Ovary (tissue), 3 donors: ENCODE measurements at regions not wholly inside any gene's neighbourhood (a gene's known extent, or its start where the extent isn't known, plus 50 kb on each side); places are given as distances from the start of the nearest gene placed in this dataset.

Source experiments
- CTCF ChIP-seq, 3 donors: fragments of 450-650 bp in 2 of 3; fragments of 200-600 bp in 1 of 3; IDR thresholded peaks; one replicate each; pipeline versions ENCODE4 v1.5.1 to v1.8.0; 2016 to 2022; ENCODE audit warnings: antibody characterized with exemption in 3 of 3, mild to moderate bottlenecking in 1 of 3
- EP300 ChIP-seq: sonication (generic); formaldehyde crosslinking; IDR thresholded peaks from one replicate; pipeline ENCODE4 v1.6.1; 2017; ENCODE audit warnings: antibody characterized with exemption
- POLR2A ChIP-seq: fragments of 450-650 bp; IDR thresholded peaks from one replicate; pipeline ENCODE4 v1.6.1; 2017; ENCODE audit warnings: antibody characterized with exemption, mild to moderate bottlenecking, moderate library complexity
- donor health status: DM: no; HTN: no; CAD: no.

GRCh38 chr7:119703895-119704294 is 569.1 kb upstream of the KCND2 start:
- no peak for TF ChIP-seq CTCF (IDR thresholded peaks at IDR 0.05)
- TF ChIP-seq POLR2A, result no peak
- no peak for TF ChIP-seq EP300
